ENCODE measurements at regions not wholly inside any gene's neighbourhood (a gene's known extent, or its start where the extent isn't known, plus 50 kb on each side); places are given as distances from the start of the nearest gene placed in this dataset.
A peak's percentile ranks its signal among the peaks of the same experiment; 100 is the strongest.

DNA sequence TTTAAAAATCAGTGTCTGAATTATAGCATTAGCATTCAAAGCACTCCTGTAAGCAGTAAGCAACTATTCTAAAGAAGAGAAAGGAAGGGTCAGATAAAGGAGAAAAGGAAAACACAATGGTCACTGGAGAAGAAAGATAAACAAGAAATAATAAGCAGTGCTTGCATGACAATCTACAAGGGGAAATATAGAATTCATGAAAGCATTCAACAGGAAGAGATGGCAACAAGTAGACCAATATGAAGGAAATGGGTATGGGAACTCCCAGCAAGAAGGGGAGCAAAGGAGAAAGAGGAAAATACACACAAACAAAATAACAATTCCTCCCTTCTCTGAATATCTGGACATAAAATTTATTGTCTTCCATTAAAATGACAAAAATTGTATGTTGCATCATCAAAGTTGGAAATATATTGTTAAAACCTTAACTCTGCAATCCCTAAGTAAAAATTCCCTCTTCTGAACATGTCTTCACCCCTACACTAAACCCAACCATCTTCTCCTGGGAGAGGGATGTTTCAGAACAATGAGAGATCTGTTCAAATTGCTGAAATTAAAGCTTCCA lies 206.3 kb upstream of the SAMSN1 start (continued):
- 0 out of 4 replicates have a peak, but pooled peaks of 1 of the 2 experiments have one; percentile 1 for TF ChIP-seq TEAD1 (CRISPR knock-in tag; IDR thresholded peaks at IDR 0.05)
- TF ChIP-seq, protein P1, sequence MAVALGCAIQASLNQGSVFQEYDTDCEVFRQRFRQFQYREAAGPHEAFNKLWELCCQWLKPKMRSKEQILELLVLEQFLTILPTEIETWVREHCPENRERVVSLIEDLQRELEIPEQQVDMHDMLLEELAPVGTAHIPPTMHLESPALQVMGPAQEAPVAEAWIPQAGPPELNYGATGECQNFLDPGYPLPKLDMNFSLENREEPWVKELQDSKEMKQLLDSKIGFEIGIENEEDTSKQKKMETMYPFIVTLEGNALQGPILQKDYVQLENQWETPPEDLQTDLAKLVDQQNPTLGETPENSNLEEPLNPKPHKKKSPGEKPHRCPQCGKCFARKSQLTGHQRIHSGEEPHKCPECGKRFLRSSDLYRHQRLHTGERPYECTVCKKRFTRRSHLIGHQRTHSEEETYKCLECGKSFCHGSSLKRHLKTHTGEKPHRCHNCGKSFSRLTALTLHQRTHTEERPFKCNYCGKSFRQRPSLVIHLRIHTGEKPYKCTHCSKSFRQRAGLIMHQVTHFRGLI (CRISPR knock-in tag; IDR thresholded peaks at IDR 0.05) = no peak
- no peak for TF ChIP-seq GATAD2A (IDR thresholded peaks at IDR 0.05)
- TF ChIP-seq HDAC1 (IDR thresholded peaks at IDR 0.05) = peak; percentile 24 to 87; a peak in 2 of 4 replicates
- TF ChIP-seq, protein P2, sequence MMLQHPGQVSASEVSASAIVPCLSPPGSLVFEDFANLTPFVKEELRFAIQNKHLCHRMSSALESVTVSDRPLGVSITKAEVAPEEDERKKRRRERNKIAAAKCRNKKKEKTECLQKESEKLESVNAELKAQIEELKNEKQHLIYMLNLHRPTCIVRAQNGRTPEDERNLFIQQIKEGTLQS (IDR thresholded peaks at IDR 0.05) = peak; percentile 94
- TF ChIP-seq, protein P2 (CRISPR knock-in tag; conservative IDR thresholded peaks at IDR 0.05) = no peak
- TF ChIP-seq, protein P3, sequence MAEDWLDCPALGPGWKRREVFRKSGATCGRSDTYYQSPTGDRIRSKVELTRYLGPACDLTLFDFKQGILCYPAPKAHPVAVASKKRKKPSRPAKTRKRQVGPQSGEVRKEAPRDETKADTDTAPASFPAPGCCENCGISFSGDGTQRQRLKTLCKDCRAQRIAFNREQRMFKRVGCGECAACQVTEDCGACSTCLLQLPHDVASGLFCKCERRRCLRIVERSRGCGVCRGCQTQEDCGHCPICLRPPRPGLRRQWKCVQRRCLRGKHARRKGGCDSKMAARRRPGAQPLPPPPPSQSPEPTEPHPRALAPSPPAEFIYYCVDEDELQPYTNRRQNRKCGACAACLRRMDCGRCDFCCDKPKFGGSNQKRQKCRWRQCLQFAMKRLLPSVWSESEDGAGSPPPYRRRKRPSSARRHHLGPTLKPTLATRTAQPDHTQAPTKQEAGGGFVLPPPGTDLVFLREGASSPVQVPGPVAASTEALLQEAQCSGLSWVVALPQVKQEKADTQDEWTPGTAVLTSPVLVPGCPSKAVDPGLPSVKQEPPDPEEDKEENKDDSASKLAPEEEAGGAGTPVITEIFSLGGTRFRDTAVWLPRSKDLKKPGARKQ (CRISPR knock-in tag; IDR thresholded peaks at IDR 0.05) = no peak
- no peak for TF ChIP-seq ZNF347 (CRISPR knock-in tag; IDR thresholded peaks at IDR 0.05; ENCODE audit: low read depth)
- no peak for TF ChIP-seq EP400 (IDR thresholded peaks at IDR 0.05)
- no peak for TF ChIP-seq ZNF174 (CRISPR knock-in tag; IDR thresholded peaks at IDR 0.05)
- no peak for TF ChIP-seq FOXP1 (CRISPR knock-in tag; IDR thresholded peaks at IDR 0.05)
- TF ChIP-seq PHF20 (IDR thresholded peaks at IDR 0.05; ENCODE audit: partially characterized antibody) = no peak
- TF ChIP-seq NCOR1 (IDR thresholded peaks at IDR 0.05) = peak; percentile 75
- no peak for TF ChIP-seq PURB (CRISPR knock-in tag; IDR thresholded peaks at IDR 0.05; ENCODE audit: low read depth)
- TF ChIP-seq MTF1 (CRISPR knock-in tag; IDR thresholded peaks at IDR 0.05; ENCODE audit: borderline replicate concordance) = no peak
- TF ChIP-seq SPI1 (IDR thresholded peaks at IDR 0.05; ENCODE audit: borderline replicate concordance, low read depth, low read length) = no peak
- TF ChIP-seq HDAC2 (IDR thresholded peaks at IDR 0.05) = peak; percentile 77
- no peak for TF ChIP-seq MAX (CRISPR knock-in tag; IDR thresholded peaks at IDR 0.05)
- no peak for TF ChIP-seq NCOA1 (IDR thresholded peaks at IDR 0.05; ENCODE audit: low read depth)
- TF ChIP-seq SMAD4 (CRISPR knock-in tag; conservative IDR thresholded peaks at IDR 0.05) = no peak
- no peak for TF ChIP-seq HLTF (IDR thresholded peaks at IDR 0.05)
- TF ChIP-seq CEBPG (CRISPR knock-in tag; IDR thresholded peaks at IDR 0.05) = no peak
- TF ChIP-seq CEBPG (tag; conservative IDR thresholded peaks at IDR 0.05 in 1 of 2, IDR thresholded peaks at IDR 0.05 in 1 of 2) = peak; percentile 81 to 91
- no peak for TF ChIP-seq ATF7 (IDR thresholded peaks at IDR 0.05)
- no peak for TF ChIP-seq SP1 (CRISPR knock-in tag; IDR thresholded peaks at IDR 0.05)
- TF ChIP-seq ZSCAN32 (CRISPR knock-in tag; IDR thresholded peaks at IDR 0.05) = peak; percentile 67; the same call in 1 of the 2 replicates
- no peak for TF ChIP-seq SMAD3 (CRISPR knock-in tag; conservative IDR thresholded peaks at IDR 0.05)
- TF ChIP-seq ZNF263 (CRISPR knock-in tag; IDR thresholded peaks at IDR 0.05; ENCODE audit: borderline replicate concordance) = no peak
- no peak for TF ChIP-seq RHOXF2B (CRISPR knock-in tag; conservative IDR thresholded peaks at IDR 0.05)
- TF ChIP-seq CBFA2T3 (IDR thresholded peaks at IDR 0.05) = peak; percentile 87

All from K562 (cell line).